Cardiac muscle cell (in vitro differentiated cells and primary cell): ENCODE measurements at regions not wholly inside any gene's neighbourhood (a gene's known extent, or its start where the extent isn't known, plus 50 kb on each side); places are given as distances from the start of the nearest gene placed in this dataset.

ENCODE experiments used
- DNase-seq, 2 donors: peaks; one replicate each; pipeline versions ENCODE4 v3.0.0 to v3.0.0-alpha.2; 2010 to 2017; ENCODE audit warnings: low read depth in 1 of 2, low spot score in 1 of 2
- H3K27ac ChIP-seq: fragments of 200-600 bp; sonication (generic); 2 replicates; pipeline ENCODE4 v1.5.1; 2016
- H3K27me3 ChIP-seq: fragments of 200-600 bp; sonication (generic); 2 replicates; pipeline ENCODE4 v1.6.0; 2016; ENCODE audit warnings: control low read depth
- H3K36me3 ChIP-seq: fragments of 200-600 bp; sonication (generic); 2 replicates; pipeline ENCODE4 v1.5.1; 2016; ENCODE audit warnings: control low read depth
- H3K4me1 ChIP-seq: fragments of 200-600 bp; sonication (generic); 2 replicates; pipeline ENCODE4 v1.8.1; 2017; ENCODE audit warnings: low read depth, mild to moderate bottlenecking, mixed run types
- H3K4me3 ChIP-seq: fragments of 200-600 bp; sonication (generic); 2 replicates; pipeline ENCODE4 v1.5.1; 2016; ENCODE audit warnings: mild to moderate bottlenecking
- H3K9me3 ChIP-seq: fragments of 200-600 bp; sonication (generic); 2 replicates; pipeline ENCODE4 v1.5.1; 2017; ENCODE audit warnings: low read depth, mild to moderate bottlenecking, control low read depth
- CTCF ChIP-seq: IDR thresholded peaks from 2 replicates; pipeline ENCODE4 v1.5.1; 2012; ENCODE audit warnings: low read depth, mild to moderate bottlenecking, low read length

- Histone ChIP-seq H3K27me3 (no peaks in the 10 kb centered on the region), H3K9me3 (no peaks in the 10 kb centered on the region), H3K4me1 (no peaks in the 10 kb centered on the region), H3K36me3 (no peaks in the 10 kb centered on the region), H3K27ac (no peak overlapping the region), H3K4me3 (no peak overlapping the region)
- peak; percentile 88 for TF ChIP-seq CTCF
- DNase-seq: peak; percentile 58 to 64
Observed at GRCh38 chr3:148309390-148310035, 388.2 kb upstream of the AGTR1 start.

- Histone ChIP-seq H3K4me3 (no peak overlapping the region), H3K9me3 (no peaks in the 10 kb centered on the region), H3K27ac (no peak overlapping the region), H3K36me3 (no peaks in the 10 kb centered on the region), H3K27me3 (no peaks in the 10 kb centered on the region), H3K4me1 (no peaks in the 10 kb centered on the region)
- TF ChIP-seq CTCF: no peak
- no peak for DNase-seq
Observed at GRCh38 chr3:148315756-148316155, 381.9 kb upstream of the AGTR1 start.

- DNase-seq: peak in 1 of 2 donors; percentile 4
- no peak for TF ChIP-seq CTCF
- Histone ChIP-seq H3K36me3 (no peaks in the 10 kb centered on the region), H3K27me3 (no peaks in the 10 kb centered on the region), H3K4me3 (no peak overlapping the region), H3K27ac (no peak overlapping the region), H3K4me1 (no peaks in the 10 kb centered on the region), H3K9me3 (no peaks in the 10 kb centered on the region)
Observed at GRCh38 chr3:148318240-148318639, 379.5 kb upstream of the AGTR1 start.

GRCh38 chr3:148319161-148319915, 378.4 kb upstream of the AGTR1 start:
- DNase-seq: peak in 1 of 2 donors; percentile 53
- H3K36me3 ChIP-seq: no peaks in the 10 kb centered on the region
- no peak for TF ChIP-seq CTCF
- H3K4me1 ChIP-seq: no peaks in the 10 kb centered on the region
- H3K9me3 ChIP-seq: no peaks in the 10 kb centered on the region
- no peaks in the 10 kb centered on the region for H3K27me3 ChIP-seq
- no peak overlapping the region for H3K27ac ChIP-seq
- no peak overlapping the region for H3K4me3 ChIP-seq

GRCh38 chr3:148319960-148320359, 377.7 kb upstream of the AGTR1 start:
- TF ChIP-seq CTCF: no peak
- no peak overlapping the region for H3K4me3 ChIP-seq
- H3K36me3 ChIP-seq: no peaks in the 10 kb centered on the region
- DNase-seq: no peak
- H3K27ac ChIP-seq: no peak overlapping the region
- no peaks in the 10 kb centered on the region for H3K27me3 ChIP-seq
- H3K4me1 ChIP-seq: no peaks in the 10 kb centered on the region
- H3K9me3 ChIP-seq: no peaks in the 10 kb centered on the region
